ENCODE measurements at regions not wholly inside any gene's neighbourhood (a gene's known extent, or its start where the extent isn't known, plus 50 kb on each side); places are given as distances from the start of the nearest gene placed in this dataset.

- no peak overlapping the region for H3K27ac ChIP-seq
- ATAC-seq (ENCODE audit: insufficient number of reproducible peaks, low FRiP score, low read depth): no peak
- TF ChIP-seq, protein P1, sequence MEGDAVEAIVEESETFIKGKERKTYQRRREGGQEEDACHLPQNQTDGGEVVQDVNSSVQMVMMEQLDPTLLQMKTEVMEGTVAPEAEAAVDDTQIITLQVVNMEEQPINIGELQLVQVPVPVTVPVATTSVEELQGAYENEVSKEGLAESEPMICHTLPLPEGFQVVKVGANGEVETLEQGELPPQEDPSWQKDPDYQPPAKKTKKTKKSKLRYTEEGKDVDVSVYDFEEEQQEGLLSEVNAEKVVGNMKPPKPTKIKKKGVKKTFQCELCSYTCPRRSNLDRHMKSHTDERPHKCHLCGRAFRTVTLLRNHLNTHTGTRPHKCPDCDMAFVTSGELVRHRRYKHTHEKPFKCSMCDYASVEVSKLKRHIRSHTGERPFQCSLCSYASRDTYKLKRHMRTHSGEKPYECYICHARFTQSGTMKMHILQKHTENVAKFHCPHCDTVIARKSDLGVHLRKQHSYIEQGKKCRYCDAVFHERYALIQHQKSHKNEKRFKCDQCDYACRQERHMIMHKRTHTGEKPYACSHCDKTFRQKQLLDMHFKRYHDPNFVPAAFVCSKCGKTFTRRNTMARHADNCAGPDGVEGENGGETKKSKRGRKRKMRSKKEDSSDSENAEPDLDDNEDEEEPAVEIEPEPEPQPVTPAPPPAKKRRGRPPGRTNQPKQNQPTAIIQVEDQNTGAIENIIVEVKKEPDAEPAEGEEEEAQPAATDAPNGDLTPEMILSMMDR (IDR thresholded peaks at IDR 0.05): no peak
- no peak for DNase-seq (ENCODE audit: low spot score)
- H3K36me3 ChIP-seq: no peaks in the 10 kb centered on the region
- no peak overlapping the region for H3K4me3 ChIP-seq
- no peaks in the 10 kb centered on the region for H3K4me1 ChIP-seq (ENCODE audit: control insufficient read depth in 1 of 2, low read depth in 2 of 2)
- H3K9me3 ChIP-seq: no peaks in the 10 kb centered on the region
- H3K27me3 ChIP-seq (replicated peaks; ENCODE audit: insufficient read depth): no peaks in the 10 kb centered on the region
Measured at GRCh38 chr1:79773385-79773784, 766.9 kb upstream of the ADGRL4 start.

DNA sequence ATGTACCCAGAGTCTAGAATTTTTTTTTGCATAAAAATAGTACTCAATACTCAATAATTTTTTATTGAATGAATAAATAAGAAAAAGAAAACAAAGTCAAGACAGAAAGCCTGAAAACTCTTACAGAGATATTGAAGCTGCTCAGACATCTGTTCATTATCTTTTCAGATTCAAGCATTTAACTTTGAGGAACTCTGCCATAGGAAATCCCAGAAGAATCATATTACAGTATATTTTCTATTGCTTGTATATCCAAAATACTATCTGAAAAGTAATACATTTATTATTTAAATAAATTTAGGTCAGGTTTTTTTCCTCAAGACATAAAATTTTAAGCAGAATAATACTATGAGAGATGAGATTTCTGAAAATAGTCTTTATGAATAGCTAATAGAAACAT, 755.9 kb upstream of the ADGRL4 start:
- H3K9me3 ChIP-seq: no peaks in the 10 kb centered on the region
- no peak overlapping the region for H3K27ac ChIP-seq
- no peaks in the 10 kb centered on the region for H3K36me3 ChIP-seq
- H3K4me3 ChIP-seq: no peak overlapping the region
- H3K4me1 ChIP-seq (ENCODE audit: control insufficient read depth in 1 of 2, low read depth in 2 of 2): no peaks in the 10 kb centered on the region
- no peak for ATAC-seq (ENCODE audit: insufficient number of reproducible peaks, low FRiP score, low read depth)
- TF ChIP-seq, protein P1 (IDR thresholded peaks at IDR 0.05): no peak
- DNase-seq (ENCODE audit: low spot score): no peak
- no peaks in the 10 kb centered on the region for H3K27me3 ChIP-seq (replicated peaks; ENCODE audit: insufficient read depth)

GRCh38 chr1:79760531-79760930, 754.0 kb upstream of the ADGRL4 start:
- H3K36me3 ChIP-seq: no peaks in the 10 kb centered on the region
- no peaks in the 10 kb centered on the region for H3K4me1 ChIP-seq (ENCODE audit: control insufficient read depth in 1 of 2, low read depth in 2 of 2)
- no peak for ATAC-seq (ENCODE audit: insufficient number of reproducible peaks, low FRiP score, low read depth)
- no peak overlapping the region for H3K27ac ChIP-seq
- H3K4me3 ChIP-seq: no peak overlapping the region
- no peaks in the 10 kb centered on the region for H3K9me3 ChIP-seq
- TF ChIP-seq, protein P1 (IDR thresholded peaks at IDR 0.05): no peak
- no peak for DNase-seq (ENCODE audit: low spot score)
- no peaks in the 10 kb centered on the region for H3K27me3 ChIP-seq (replicated peaks; ENCODE audit: insufficient read depth)

- H3K4me3 ChIP-seq: no peak overlapping the region
- ATAC-seq (ENCODE audit: insufficient number of reproducible peaks, low FRiP score, low read depth) (no peak), DNase-seq (ENCODE audit: low spot score) (no peak)
- TF ChIP-seq, protein P1 (IDR thresholded peaks at IDR 0.05): no peak
- H3K27ac ChIP-seq: no peak overlapping the region
- no peaks in the 10 kb centered on the region for H3K36me3 ChIP-seq
- H3K27me3 ChIP-seq (replicated peaks; ENCODE audit: insufficient read depth): no peaks in the 10 kb centered on the region
- no peaks in the 10 kb centered on the region for H3K4me1 ChIP-seq (ENCODE audit: control insufficient read depth in 1 of 2, low read depth in 2 of 2)
- no peaks in the 10 kb centered on the region for H3K9me3 ChIP-seq
Measured at GRCh38 chr1:79749607-79750006, 743.1 kb upstream of the ADGRL4 start.

GRCh38 chr1:79745929-79746328, 739.4 kb upstream of the ADGRL4 start:
- Histone ChIP-seq H3K36me3 (no peaks in the 10 kb centered on the region), H3K4me1 (ENCODE audit: control insufficient read depth in 1 of 2, low read depth in 2 of 2) (no peaks in the 10 kb centered on the region), H3K9me3 (no peaks in the 10 kb centered on the region), H3K27ac (no peak overlapping the region), H3K27me3 (replicated peaks; ENCODE audit: insufficient read depth) (no peaks in the 10 kb centered on the region), H3K4me3 (no peak overlapping the region)
- ATAC-seq (ENCODE audit: insufficient number of reproducible peaks, low FRiP score, low read depth): no peak
- TF ChIP-seq, protein P1 (IDR thresholded peaks at IDR 0.05): no peak
- no peak for DNase-seq (ENCODE audit: low spot score)
